ENCODE measurements at regions not wholly inside any gene's neighbourhood (a gene's known extent, or its start where the extent isn't known, plus 50 kb on each side); places are given as distances from the start of the nearest gene placed in this dataset.

DNA sequence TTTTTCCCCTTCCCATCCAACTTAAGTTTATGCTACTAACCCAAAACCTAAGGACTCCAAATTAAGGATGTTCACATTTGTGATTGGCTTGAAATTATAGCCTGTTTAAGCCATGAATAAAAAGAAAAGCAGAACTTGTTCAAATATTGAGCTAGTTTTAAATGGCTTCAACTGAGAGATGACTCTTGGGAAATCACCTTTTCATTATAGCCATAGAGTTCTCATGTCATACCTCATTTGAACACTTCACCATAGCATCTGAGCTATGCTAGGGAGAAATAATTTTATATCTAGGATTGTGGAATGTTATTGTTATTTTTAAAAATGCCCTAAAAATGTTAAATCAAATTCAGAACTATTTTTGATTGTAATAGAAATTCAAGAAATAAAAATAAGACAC is 409.2 kb upstream of the RARB start:
- FAIRE-seq = no peak

DNA sequence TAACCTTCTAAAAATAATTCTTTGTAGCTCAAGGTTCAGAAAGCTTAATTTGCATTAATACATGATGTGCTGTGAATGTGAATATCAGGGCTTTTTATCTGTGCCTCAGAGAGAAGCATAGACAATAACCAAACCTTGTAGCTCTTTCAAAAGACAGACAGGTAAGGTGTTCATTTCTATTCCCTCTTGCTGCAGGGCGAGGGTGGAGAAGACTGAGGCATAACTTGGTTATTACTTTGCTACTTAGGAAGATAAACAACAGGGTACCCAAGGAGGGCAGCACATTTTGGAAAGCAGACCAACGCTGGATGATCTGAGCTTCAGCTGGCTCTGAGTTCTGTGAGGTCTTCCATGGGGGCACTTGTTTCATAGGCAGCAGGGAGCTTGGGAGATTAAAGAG is 408.6 kb upstream of the RARB start:
- no peak for FAIRE-seq

DNA sequence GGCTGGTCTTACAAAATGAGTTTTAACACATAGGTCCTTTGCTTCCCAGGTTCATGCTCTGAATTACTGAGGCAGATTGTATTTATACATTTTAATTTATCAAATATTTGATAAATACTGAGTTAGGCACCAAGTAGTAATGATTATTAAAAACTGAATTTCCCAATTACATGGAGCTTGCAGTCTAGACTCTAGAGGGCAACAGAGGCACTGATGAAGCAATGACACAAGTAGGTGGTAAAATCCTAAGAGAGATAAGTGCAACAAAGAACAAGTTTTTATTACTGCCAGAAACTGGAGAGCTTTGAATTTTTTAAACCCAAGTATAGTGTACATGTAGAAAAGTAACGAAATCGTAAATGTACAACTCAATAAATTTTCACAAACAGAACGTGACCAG is 406.2 kb upstream of the RARB start:
- FAIRE-seq = no peak

DNA sequence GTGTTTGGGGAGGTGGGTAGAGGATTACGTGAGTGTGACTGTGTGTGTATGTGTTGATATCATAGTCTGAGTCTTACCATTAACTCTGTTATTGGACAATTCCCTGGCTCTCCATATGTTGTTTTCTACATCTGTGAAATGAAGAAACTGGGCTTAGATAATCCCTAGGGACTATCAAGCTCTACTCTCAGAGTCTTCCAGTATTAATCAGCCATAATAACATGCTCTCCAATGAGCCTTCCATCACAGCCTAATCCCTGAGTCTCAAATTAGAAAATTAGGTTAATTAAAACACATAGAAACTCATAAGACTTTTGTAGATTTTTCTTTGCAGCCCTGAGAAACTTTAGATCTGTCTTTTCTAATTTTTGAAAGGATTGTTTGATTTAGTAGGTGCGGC is 404.2 kb upstream of the RARB start:
- no peak for FAIRE-seq

DNA sequence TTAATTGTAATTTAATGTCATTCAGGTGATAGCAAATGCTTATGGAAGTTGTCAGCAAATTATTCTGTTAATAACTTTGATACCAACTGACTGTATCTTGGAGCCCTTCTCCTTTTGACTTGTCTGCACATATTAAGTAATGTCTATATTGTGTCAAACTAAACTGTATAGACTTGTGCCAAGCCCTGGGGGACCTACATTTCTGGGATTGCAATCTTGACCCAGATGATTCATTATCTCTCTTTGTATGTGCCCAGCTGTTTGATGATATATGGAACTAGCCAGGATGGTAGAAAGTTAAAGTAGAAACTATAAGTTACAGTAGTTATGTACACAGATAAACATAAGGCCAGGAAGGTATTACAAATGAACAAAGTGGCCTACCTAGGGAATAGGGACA is 402.8 kb upstream of the RARB start:
- no peak for FAIRE-seq

DNA sequence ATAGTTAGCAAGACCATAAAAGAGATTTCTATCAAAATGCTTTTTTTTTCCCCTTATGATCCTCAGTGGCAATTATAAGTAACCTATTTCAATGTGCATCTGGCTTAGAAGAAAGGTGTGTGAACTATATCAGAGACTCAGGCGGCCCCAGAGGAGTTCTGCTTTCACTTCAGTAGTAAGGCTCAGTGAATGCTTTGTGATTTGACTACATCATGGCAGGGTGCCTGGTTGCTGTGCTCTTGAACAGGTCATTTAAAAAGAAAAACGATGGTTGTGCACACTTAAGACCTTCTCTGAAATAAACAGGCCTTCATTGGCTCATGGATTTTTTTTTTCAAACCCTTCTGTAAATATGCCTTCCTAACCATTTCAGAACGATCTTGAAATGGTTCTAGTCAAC is 400.4 kb upstream of the RARB start:
- FAIRE-seq = no peak

DNA sequence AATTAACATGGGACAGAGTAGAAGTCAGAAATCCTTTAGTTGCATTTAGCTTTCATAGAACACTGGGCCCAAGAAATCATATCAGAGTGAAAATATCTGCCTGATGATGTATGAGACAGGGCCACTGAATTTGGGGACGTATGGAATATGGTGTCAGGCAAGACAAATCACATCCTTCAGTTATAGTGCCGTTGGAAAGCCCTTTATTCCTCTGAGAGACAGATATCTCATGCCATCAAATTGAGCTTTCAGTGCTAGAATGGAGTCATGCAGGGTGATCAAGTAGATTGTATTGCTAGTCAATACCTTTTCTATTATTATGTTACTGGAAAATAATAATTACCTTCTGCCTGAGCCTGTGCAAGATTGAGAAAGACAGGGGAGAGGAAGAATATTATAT is 398.2 kb upstream of the RARB start:
- FAIRE-seq = no peak

DNA sequence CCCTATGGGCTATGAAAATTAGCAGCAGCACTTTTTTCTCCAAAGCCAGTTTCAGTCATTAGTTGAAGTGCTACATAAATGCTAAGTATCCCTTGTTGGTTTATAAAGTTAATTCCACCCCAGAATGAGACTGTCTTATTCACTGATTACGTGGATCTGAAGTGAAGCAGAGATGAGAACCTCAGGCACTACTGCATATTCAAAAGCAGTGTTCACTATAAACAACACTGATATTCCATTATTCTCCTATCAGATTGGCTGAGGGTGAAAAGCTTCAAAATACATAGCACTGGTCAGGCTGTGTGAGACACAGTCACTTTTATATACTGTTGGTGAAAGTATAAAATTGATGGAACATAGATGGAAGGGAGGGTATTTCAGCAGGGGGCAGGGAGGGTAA is 395.7 kb upstream of the RARB start:
- no peak for FAIRE-seq

DNA sequence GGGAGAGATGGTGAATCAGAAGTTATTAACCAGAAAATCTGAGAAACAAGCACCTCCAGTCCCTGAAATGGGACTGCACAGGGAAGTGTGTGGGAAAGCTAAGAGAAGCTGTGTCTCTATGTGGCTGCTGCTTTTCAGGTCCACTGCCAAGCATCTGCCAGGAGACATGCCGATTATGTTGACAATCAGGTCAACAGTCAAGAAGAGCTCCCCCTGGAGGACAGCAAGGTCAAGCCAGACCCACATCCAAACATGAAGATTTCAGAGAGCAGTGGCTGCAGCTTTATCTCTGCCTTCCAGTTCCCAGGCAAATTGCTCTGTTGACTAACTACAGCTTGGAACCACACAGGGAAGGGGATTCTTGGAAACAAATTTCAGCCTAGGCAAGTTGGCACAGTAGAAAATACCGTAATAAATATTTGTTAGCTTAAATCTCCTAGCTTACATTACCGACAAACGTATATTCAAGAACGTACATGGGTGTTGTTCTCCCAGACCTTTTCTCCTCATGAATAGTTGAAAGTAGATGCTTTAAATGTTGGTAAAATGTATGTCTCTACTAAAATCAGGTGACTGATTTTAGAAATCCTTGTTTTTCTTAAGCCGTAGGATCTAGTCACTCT is 394.5 kb upstream of the RARB start:
- no peak for FAIRE-seq

DNA sequence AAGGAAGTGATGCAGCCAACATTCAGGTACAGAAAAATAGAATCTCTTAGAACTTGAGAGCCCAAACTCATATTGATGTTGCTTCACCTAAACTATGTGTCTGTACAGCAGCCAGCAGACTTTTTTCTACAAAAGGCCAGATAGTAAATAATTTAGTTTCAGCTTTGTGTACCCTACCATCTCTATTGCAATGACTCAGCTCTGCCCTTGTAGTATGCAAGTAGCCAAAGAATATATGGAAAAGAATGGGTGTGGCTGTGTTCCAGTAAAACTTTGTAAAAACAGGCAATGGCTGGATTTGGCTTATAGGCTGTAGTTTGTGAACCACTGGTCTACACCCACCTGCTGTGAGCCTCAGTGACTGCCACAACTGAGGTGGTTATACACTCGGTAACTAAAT is 392.5 kb upstream of the RARB start:
- no peak for FAIRE-seq

DNA sequence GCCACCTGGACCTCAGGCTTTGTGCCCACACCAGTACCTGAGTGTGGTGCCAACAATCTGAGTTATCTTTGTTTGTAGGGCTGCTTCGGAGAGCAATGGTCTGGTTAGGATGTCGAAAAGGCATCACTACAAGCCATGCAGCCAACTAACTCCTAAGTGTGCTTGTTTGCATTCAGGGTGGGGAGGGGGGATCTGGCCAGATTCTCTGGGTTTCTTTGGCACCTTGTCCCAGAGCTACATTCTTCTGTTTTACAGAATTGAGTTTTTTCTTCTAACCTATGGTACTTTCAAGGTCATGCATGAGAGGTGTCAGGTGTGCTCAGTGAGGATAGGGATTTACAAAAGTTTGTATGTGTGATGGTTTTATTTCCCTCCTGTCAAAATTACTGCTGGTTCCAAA is 391.4 kb upstream of the RARB start:
- no peak for FAIRE-seq

DNA sequence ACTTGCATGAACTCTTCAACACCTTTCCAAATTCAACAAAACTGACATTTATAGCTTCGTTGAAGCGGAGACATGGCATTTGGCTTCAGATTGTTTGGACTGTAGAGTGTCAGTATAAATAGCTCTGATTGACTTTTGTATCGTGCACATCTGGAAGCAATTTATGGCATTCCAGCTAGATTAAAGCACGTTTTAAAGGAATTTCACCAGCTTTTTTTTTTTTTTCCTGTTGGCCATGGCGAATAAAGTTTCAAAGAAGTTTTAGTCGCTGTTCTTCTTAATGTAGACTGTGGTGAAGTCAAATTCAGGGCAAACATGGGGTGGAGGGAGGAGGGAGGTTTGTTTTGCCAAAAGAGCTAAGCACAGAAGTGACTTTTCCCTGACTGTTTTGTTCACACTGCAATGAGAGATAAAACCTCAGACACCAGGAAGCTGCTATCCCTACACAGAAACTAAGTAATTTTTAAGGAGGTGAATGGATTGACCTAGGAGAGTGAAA is 391.0 kb upstream of the RARB start:
- no peak for FAIRE-seq

DNA sequence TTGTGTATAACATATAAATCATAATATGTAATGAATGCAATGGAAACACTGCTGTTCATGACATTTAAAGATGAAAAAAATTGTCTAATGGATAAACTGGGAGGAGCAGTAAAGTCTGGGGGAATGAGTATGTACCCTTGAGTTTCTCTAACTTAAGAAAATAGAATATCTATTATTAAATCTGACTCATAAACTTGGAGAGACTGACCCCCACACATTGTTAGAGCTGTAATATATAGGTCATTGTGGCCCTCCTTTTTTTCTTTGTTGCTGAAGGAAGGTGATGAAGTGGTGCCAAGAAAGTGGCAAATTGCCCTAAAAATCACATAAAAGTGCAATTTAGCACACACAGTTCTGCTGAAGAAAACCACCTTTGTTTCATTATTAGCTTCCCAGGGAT is 389.8 kb upstream of the RARB start:
- no peak for FAIRE-seq

DNA sequence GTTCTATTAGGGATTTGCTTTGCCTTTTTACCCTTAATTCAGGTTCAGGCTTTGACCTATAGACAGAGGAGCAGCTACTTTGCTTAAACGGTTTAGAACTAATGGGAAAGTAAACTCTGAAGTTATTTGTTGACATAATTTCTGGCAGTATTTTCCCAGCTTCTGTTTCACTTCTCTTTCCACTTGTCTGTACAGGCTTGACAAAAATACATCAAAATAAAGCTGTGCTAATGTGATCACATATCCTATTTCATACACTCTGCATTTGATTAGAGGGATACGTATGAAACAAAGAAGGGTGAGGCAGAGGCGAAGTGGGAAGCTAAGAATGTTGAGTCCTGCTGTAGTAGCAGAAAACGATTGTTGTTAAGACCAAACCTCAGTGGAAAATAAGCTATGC is 389.1 kb upstream of the RARB start:
- FAIRE-seq = no peak

DNA sequence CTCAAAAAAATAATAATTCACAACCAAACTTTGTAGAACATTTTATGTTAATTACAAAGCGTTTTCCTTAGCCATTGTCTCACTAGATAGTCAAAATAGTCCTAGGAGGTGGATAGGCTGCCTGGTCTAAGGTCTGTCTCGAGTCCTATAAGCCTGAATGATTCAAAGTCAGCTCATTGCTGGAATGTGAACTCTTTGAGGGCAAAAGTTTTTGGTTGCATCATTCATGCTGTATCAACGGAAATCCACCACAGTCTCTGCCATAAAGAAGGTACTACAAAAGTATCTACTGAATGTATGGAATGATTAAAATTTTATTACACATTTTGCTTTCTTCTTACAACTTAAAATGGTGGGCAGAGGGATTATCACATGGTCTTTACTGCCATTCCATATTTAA is 387.3 kb upstream of the RARB start:
- FAIRE-seq = no peak

DNA sequence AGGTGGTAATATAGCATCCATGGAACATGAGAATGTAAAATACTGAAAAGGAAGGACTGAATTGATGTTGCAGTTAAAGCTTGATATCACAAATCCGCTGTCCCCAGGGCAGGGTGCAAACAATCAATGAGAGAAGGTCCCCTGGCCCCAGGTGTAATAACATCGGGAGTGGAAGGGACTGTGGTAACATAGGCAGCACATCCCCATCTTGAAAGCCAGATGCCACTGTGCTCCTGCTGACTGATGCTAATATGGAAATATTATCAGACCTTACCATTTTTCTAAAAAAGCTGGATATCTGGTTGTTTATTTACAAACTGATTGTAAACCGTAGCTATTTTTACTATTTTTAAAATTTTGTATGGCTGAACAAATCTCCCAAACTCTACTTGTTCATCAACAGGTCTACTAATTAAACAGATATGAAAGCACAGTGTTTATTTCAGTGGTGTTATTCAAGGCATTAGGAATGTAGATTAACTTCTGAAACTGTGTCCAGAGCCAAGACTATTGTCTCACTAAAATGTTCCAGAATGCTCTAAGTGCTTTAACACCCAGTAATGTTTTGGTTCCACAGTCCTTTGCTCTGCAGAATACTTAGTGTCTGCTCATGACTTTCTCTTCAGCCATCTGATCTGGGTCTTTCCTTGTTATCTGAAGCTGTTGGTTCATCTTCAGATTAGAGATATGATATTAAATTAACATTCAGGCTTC is 386.0 kb upstream of the RARB start:
- FAIRE-seq = no peak

DNA sequence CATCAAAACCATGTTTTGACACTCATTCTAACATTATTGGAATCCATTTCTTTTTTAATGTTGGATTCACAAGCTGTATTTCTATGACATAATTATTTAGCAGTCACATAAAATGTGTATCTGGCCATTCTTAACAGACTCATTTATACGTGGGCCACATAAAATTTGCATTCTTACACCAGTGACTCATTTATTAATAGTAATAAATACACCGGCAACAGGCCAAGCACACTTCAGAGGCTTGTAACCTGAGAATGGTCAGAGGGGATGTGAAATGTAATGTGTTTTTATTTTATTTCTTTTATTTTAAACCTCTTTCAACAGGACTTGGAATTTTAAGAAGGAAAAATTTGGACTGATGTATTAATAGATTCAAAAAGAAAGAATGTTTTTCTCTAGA is 384.9 kb upstream of the RARB start:
- FAIRE-seq = no peak

DNA sequence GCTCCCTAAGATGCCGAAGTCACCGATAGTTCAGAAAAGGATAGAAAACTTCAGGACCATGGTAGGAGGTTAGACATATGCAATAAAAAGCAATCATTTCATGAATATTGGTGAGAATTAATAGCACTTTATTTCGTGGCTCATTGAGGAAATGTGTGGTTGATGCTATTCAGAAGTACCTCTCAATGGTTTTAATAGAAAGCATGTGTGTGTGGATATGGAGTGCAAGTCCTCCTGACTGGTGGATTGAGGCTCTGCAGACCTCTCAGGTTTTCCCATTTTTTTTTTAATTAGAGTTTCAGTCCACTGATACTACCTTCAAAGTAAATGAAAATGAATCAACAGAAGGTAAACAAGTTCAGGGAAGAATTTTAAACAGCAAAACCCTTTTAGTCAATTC is 384.3 kb upstream of the RARB start:
- no peak for FAIRE-seq

DNA sequence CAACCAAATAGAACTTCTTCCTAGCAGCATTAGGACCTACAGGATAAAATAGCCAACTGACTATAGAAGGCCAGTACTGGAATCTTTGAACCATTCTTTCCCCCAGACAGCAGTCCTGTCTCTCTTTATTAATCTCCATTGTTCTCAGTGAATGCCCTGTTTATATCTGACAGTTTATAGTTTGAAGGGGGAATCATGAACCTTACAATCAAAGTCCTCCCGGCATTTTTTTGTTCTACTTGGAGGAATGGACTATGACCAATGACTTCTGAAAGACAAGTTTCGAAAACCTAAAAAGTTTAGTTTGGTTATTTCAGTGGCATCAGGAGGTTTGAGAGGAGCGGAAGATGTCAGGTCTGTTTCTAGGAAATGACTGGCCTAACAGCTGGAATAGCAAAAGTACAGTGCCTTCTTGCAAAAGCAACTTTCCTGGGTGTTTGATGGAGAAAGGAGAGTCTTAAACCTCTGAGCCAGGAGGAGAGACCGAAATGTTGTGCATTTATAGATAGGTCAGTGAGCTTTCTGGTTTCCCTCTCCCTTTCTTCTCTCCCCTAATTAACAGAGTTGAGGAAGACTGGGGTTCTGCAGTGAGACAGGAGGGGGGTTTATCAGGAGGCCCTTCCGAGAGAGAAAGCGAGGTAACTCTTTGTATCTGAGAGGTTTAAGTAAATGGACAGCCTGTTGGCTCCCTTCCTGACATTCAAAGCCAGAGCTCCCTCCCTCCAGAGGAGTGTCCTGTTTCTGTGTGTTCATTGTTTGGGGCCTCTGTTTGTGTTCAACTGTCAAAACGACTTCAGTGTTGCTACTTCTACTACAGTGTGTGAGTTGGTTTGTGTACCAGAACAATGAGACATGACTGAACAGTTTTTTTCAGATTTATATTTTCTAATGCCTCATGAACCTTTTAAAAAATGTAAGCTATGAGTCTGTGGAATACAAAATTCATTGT is 383.0 kb upstream of the RARB start:
- FAIRE-seq = no peak

DNA sequence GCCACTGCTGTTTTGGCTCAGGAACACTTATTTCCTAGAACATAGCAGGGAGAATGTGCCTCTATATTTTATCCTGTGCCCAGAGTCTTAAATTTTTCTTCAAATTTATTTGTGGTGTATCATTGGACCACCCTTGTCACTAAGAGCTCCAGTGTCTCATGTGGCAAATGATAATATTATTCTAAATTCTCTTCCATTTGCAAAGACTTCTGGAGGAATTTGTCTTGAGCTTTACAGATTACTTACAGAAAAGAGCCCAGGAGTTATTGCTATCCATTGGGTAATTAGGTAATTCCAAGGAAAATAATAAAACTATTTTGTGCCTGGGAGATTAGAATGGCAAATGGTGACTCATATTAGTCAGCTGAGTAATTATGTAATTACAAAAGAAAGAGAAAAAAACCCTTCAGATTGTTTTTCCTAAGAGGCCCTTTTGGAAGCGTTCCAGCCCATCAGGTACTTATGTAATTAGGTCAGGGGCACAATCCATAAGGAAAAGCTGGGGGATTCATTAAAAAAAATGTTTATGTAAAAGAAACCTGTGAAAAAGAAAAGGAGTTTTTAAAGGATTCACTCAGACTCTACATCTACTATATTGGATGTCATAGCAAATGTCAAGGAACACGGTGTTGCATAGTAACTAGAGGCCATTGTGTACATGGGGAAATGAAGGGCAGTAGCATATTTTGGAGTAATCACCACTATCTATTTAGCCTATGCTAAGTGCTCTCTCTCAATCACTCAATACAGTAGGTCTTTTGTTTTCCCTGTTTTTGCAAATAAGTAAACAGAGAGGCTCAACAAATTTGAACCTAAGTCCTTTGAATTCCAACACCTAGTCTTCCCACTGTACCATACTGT is 380.9 kb upstream of the RARB start:
- FAIRE-seq = no peak

DNA sequence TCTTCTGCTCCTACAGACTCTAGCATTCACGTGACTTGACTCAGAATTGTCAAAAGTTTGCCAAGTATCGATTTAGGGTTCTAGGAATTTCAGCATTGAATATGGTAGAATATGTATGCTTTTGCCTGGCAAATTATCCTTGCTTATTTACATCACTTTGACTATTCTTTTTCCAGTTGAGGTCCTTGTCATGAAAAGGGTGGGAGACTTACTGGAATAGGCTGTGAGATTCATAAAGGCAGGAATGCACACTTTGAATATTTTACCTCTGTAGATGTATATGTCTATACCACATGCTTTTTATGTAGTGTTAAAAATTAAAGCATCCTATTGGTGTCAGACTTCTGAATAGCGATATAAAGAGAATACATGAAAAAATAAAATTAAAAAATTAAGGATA is 378.8 kb upstream of the RARB start:
- no peak for FAIRE-seq

DNA sequence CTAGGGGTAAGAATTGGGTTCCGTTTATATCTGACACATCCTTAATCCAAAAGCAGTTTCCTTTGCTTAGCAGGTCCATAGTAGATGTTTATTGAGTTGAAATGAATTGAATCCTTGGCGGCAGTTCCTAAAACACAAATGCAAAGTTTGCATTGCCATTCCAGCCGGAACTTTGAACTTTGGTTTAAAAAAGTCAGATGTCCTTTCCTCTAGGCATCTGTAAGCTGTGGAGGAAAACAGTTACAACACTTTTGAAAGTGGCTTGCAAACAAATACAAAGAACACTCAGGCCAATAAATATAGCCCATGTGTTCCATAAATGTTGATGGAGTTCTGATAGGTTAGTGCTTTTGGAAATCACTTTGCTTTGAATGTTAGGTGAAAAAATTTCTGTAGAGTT is 374.7 kb upstream of the RARB start:
- no peak for FAIRE-seq
